Cardiac muscle cell (in vitro differentiated cells and primary cell): ENCODE measurements at regions not wholly inside any gene's neighbourhood (a gene's known extent, or its start where the extent isn't known, plus 50 kb on each side); places are given as distances from the start of the nearest gene placed in this dataset.
A peak's percentile ranks its signal among the peaks of the same experiment; 100 is the strongest.

Source experiments
- DNase-seq, 2 donors: peaks; one replicate each; pipeline versions ENCODE4 v3.0.0 to v3.0.0-alpha.2; 2010 to 2017; ENCODE audit warnings: low read depth in 1 of 2, low spot score in 1 of 2
- H3K27ac ChIP-seq: fragments of 200-600 bp; sonication (generic); 2 replicates; pipeline ENCODE4 v1.5.1; 2016
- H3K27me3 ChIP-seq: fragments of 200-600 bp; sonication (generic); 2 replicates; pipeline ENCODE4 v1.6.0; 2016; ENCODE audit warnings: control low read depth
- H3K36me3 ChIP-seq: fragments of 200-600 bp; sonication (generic); 2 replicates; pipeline ENCODE4 v1.5.1; 2016; ENCODE audit warnings: control low read depth
- H3K4me1 ChIP-seq: fragments of 200-600 bp; sonication (generic); 2 replicates; pipeline ENCODE4 v1.8.1; 2017; ENCODE audit warnings: low read depth, mild to moderate bottlenecking, mixed run types
- H3K4me3 ChIP-seq: fragments of 200-600 bp; sonication (generic); 2 replicates; pipeline ENCODE4 v1.5.1; 2016; ENCODE audit warnings: mild to moderate bottlenecking
- H3K9me3 ChIP-seq: fragments of 200-600 bp; sonication (generic); 2 replicates; pipeline ENCODE4 v1.5.1; 2017; ENCODE audit warnings: low read depth, mild to moderate bottlenecking, control low read depth
- CTCF ChIP-seq: IDR thresholded peaks from 2 replicates; pipeline ENCODE4 v1.5.1; 2012; ENCODE audit warnings: low read depth, mild to moderate bottlenecking, low read length

GRCh38 chr13:33490461-33491327 lies 205.1 kb upstream of the STARD13 start:
- no peaks in the 10 kb centered on the region for H3K36me3 ChIP-seq
- peaks cover 3% of the 10 kb centered on the region for H3K4me1 ChIP-seq
- no peak for TF ChIP-seq CTCF
- H3K4me3 ChIP-seq = no peak overlapping the region
- H3K27me3 ChIP-seq = no peaks in the 10 kb centered on the region
- H3K27ac ChIP-seq = no peak overlapping the region
- H3K9me3 ChIP-seq = no peaks in the 10 kb centered on the region
- DNase-seq = peak in 1 of 2 donors; percentile 78

GRCh38 chr13:33493672-33494365 lies 208.3 kb upstream of the STARD13 start:
- TF ChIP-seq CTCF = no peak
- Histone ChIP-seq H3K4me1 (peaks cover 3% of the 10 kb centered on the region), H3K27me3 (no peaks in the 10 kb centered on the region), H3K36me3 (no peaks in the 10 kb centered on the region), H3K27ac (no peak overlapping the region), H3K4me3 (no peak overlapping the region), H3K9me3 (no peaks in the 10 kb centered on the region)
- DNase-seq = peak in 1 of 2 donors; percentile 10

GRCh38 chr13:33494596-33495204 lies 209.1 kb upstream of the STARD13 start:
- Histone ChIP-seq H3K4me3 (no peak overlapping the region), H3K9me3 (no peaks in the 10 kb centered on the region), H3K27ac (no peak overlapping the region), H3K4me1 (peaks cover 3% of the 10 kb centered on the region), H3K36me3 (no peaks in the 10 kb centered on the region), H3K27me3 (no peaks in the 10 kb centered on the region)
- DNase-seq = peak in 1 of 2 donors; percentile 96
- no peak for TF ChIP-seq CTCF

GRCh38 chr13:33496336-33496735 lies 210.8 kb upstream of the STARD13 start:
- TF ChIP-seq CTCF = no peak
- H3K4me1 ChIP-seq = peaks cover 3% of the 10 kb centered on the region
- DNase-seq = no peak
- H3K27ac ChIP-seq = no peak overlapping the region
- H3K9me3 ChIP-seq = no peaks in the 10 kb centered on the region
- H3K4me3 ChIP-seq = no peak overlapping the region
- no peaks in the 10 kb centered on the region for H3K27me3 ChIP-seq
- H3K36me3 ChIP-seq = no peaks in the 10 kb centered on the region

GRCh38 chr13:33497146-33497845 lies 211.7 kb upstream of the STARD13 start:
- peaks cover 3% of the 10 kb centered on the region for H3K4me1 ChIP-seq
- no peaks in the 10 kb centered on the region for H3K27me3 ChIP-seq
- peak in 1 of 2 donors; percentile 11 for DNase-seq
- H3K36me3 ChIP-seq = no peaks in the 10 kb centered on the region
- no peak overlapping the region for H3K27ac ChIP-seq
- no peak for TF ChIP-seq CTCF
- H3K9me3 ChIP-seq = no peaks in the 10 kb centered on the region
- H3K4me3 ChIP-seq = no peak overlapping the region
